ENCODE measurements at regions not wholly inside any gene's neighbourhood (a gene's known extent, or its start where the extent isn't known, plus 50 kb on each side); places are given as distances from the start of the nearest gene placed in this dataset.

DNA sequence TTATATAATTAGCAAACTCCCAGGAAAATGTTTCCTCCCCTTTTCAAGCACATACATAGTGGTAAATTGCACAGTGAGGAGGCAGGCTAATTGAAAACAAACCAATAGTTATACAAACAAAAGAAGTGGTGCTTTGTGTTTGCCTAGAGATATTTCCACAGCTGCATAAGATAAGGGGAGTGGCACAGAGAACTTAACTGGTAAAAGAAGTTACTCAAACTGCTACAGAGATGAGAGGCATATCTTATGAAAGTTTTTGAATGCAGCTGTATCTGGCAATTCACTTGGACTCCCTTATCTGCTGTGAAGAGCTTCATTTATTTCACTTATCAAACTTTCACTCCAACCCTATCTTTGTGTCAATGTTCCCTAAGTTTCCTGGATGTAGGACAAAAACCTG lies 361.2 kb upstream of the RBMY1B start:
- Mint-ChIP-seq H3K27me3 (no peaks in the 10 kb centered on the region), H3K36me3 (no peaks in the 10 kb centered on the region), H3K4me3 (no peak overlapping the region), H3K9me3 (ENCODE audit: low read depth) (no peaks in the 10 kb centered on the region), H3K4me1 (no peaks in the 10 kb centered on the region), H3K27ac (no peak overlapping the region)
- no peak for ATAC-seq
- CTCF ChIA-PET: interaction anchor here (0.6 kb wide), 1 partner anchor 25 kb away, joined by 3 read pairs; no protein-coding TSS in a partner anchor
- no peak for DNase-seq

DNA sequence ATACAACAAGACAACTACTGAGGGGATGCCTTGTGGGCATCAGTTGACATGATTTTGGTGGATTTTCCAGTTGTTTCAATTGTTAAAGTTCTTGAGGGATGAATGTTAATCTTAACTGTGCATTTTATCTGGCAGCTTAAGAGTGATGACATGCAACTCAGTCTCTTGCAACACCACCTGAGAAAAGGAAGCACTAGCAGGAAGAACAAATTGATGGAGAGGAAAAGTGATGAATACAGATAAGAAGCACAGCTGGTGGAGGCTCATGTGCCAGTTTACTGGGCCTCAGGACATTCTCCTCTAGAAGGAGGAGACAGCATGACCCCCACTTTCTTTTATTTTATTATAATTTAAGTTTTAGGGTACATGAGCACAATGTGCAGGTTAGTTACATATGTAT lies 341.3 kb upstream of the RBMY1B start:
- Mint-ChIP-seq H3K4me1 (no peaks in the 10 kb centered on the region), H3K36me3 (peaks cover 2% of the 10 kb centered on the region), H3K27ac (no peak overlapping the region), H3K27me3 (no peaks in the 10 kb centered on the region), H3K9me3 (ENCODE audit: low read depth) (peaks cover 2% of the 10 kb centered on the region), H3K4me3 (no peak overlapping the region)
- no peak for DNase-seq
- no peak for ATAC-seq
- CTCF ChIA-PET: no interaction called here

DNA sequence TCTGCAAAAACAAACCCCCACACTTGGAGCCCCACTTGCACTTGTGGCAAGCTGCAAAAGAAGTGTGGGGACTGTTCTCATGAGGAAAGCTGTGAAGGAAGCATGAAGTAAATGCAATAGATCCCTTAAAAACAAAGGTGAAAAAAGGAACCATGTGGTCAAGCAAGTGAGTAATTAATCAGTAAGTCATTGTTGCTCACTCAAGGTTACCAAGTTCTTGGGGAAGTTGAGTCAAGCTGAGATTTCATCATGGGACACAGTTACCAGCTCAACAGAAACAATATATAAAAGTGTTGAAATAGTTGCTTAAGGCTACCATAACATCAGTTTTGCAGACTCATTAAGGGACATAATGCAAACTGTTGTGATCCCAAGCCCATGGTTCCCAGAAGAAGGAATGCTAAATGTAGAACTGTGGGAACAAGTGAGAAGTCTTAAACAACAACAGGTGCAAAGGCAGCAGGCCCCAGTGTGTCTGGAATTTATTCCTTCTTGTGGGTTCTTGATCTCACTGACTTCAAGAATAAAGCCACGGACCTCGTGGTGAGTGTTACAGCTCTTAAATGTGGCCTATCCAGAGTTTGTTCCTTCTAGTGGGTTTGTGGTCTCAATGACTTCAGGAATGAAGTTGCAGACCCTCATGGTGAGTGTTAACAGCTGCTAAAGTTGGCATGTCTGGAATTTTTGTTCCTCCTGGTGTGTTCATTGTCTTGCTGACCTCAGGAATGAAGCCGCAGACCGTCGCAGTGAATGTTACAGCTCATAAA lies 336.3 kb upstream of the RBMY1B start:
- no peak for DNase-seq
- Mint-ChIP-seq H3K27me3 (no peaks in the 10 kb centered on the region), H3K36me3 (no peaks in the 10 kb centered on the region), H3K9me3 (ENCODE audit: low read depth) (no peaks in the 10 kb centered on the region), H3K27ac (no peak overlapping the region), H3K4me1 (no peaks in the 10 kb centered on the region), H3K4me3 (no peak overlapping the region)
- CTCF ChIA-PET: interaction anchor here (1.3 kb wide), 1 partner anchor 25 kb away, joined by 3 read pairs; no protein-coding TSS in a partner anchor
- ATAC-seq: no peak

DNA sequence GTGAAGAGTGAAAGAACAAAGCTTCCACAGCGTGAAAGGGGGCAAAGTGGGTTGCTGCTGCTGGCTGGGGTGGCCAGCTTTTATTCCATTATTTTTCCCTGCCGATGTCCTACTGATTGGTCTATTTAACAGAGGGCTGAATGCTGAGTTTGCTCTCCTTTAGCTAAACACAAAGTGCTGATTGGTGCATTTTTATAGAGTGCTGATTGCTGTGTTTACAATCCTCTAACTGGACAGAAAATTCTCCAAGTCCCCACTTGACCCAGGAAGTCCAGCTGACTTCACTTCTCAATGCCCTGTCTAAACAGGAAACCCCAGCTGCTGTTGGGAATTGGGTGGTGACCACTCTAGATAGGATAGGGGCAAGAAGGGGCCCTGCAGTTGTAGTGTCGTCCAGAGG lies 335.6 kb upstream of the RBMY1B start:
- Mint-ChIP-seq H3K4me1 (no peaks in the 10 kb centered on the region), H3K36me3 (no peaks in the 10 kb centered on the region), H3K27me3 (no peaks in the 10 kb centered on the region), H3K27ac (no peak overlapping the region), H3K9me3 (ENCODE audit: low read depth) (no peaks in the 10 kb centered on the region), H3K4me3 (no peak overlapping the region)
- DNase-seq: no peak
- CTCF ChIA-PET: interaction anchor here (1.3 kb wide), 1 partner anchor 26 kb away, joined by 3 read pairs; no protein-coding TSS in a partner anchor
- no peak for ATAC-seq

DNA sequence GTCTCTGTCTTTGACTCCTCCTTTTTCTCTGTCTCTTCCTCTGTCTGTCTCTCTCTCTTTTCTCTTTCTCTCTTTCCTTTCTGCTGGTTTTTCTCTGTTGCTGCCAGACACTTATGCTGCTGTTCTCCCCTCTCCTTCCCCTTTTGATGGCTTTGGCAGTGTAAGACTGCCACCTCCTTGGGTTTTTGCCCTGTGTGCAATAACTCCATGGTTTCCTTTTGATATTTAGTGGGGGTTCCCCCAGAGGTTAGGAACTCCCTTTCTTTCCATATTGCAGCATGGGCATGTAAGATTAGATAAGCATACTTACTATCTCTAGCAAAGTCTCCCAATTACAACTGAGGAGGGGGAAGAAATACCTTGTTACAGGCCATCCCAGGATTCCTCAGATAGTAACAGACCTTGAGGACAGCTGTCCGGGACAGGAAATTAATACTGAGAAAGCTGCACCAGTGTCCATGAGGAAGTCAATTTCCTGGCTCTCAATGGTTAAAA lies 333.8 kb upstream of the RBMY1B start:
- no peak overlapping the region for H3K27ac Mint-ChIP-seq

DNA sequence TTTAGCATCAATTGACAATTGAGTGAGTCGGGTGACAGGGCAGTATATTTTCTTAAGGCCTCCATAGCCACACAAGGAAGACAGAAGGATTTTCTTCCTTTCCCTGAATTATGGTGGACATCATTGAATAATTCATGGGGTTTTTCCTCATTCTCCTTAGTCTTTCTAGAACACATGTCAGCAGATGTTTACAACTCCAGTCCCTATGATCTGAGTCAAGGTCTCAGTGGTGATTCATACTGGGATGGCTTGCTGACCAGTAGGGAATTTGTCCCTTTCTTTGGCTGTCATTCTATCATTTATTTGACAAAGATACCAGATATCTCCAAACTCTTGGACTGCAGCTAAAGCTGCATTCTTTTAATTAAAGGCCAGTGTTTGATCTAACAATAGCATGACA lies 332.9 kb upstream of the RBMY1B start:
- Mint-ChIP-seq H3K4me1 (no peaks in the 10 kb centered on the region), H3K36me3 (no peaks in the 10 kb centered on the region), H3K9me3 (ENCODE audit: low read depth) (no peaks in the 10 kb centered on the region), H3K4me3 (no peak overlapping the region), H3K27me3 (no peaks in the 10 kb centered on the region), H3K27ac (no peak overlapping the region)
- CTCF ChIA-PET: no interaction called here
- no peak for ATAC-seq
- no peak for DNase-seq

More for the DNA sequence above, 333.8 kb upstream of the RBMY1B start:
- ATAC-seq: no peak
- Mint-ChIP-seq H3K4me3 (no peak overlapping the region), H3K4me1 (no peaks in the 10 kb centered on the region), H3K9me3 (ENCODE audit: low read depth) (no peaks in the 10 kb centered on the region), H3K27me3 (no peaks in the 10 kb centered on the region), H3K36me3 (no peaks in the 10 kb centered on the region)
- CTCF ChIA-PET: no interaction called here
- no peak for DNase-seq

DNA sequence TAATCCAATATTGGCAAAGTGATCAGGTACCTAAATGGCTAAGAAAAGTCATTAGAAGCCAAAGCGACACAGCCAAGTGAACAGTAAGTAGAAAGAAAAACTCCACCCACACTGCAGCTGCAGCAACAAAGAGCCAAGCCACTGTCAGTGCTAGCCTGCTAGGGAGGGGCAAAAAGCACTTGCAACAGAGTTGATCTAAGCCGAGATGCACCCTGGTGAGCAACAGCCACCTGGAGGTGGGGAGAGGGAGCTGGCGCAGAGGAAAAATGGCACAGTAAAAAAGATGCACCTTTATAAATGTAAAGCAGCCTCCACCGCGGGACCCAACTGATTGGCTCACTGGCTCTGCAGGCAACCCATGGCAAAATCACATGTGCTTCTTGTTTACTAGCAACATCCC lies 330.2 kb upstream of the RBMY1B start:
- H3K27ac Mint-ChIP-seq: no peak overlapping the region
- ATAC-seq: no peak
- peak; percentile 38 for DNase-seq
- H3K9me3 Mint-ChIP-seq (ENCODE audit: low read depth): no peaks in the 10 kb centered on the region
- peaks cover 2% of the 10 kb centered on the region for H3K4me1 Mint-ChIP-seq
- H3K27me3 Mint-ChIP-seq: no peaks in the 10 kb centered on the region
- H3K4me3 Mint-ChIP-seq: no peak overlapping the region
- CTCF ChIA-PET: no interaction called here
- no peaks in the 10 kb centered on the region for H3K36me3 Mint-ChIP-seq

DNA sequence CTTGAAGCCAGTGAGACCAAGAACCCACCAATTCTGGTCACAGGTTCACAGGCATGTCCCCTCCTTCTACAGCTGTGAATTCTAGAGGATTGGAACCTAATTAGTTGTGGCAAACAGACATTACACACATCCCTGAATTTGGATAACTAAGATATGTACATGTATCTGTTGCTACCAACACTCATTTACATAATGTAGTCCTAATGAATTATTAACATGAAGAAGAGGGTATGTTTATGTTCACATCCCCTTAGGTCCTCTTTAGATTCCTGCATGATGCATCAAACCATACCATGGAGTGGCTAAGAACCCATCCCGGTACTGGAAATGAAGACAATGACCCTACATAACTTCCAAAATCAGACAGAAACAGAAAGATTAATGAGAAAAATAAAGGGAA lies 326.9 kb upstream of the RBMY1B start:
- CTCF ChIA-PET: no interaction called here

DNA sequence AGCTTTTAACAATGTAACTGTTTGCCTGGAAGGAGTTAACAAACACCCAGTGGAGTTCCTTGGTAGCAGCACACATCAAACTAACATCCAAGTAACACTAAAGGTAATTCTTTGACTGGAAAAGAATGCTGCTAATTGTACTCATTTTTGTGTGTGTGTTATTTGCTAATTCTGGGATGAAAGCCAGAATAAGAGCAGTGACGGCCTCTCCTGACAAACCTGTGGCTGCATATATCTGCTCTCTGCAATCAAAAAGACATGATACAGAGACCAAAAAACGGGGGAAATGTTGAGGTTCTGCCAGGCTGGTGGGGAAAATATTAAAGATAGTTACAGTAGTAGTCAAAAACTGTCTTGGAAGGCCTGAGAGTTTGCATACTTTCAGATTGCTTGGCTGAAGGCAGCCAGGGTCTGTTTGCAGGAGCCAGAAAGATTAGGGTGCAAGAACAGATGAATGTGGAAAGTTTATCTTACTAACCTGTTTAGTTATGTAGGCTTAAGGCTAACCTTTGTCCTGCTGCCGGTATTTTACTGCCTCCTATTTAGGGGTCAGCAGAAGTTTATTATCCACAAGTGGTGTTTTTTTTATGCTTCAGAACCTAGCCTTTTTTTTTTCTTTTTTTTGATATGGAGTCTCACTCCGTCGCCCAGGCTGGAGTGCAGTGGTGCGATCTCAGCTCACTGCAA lies 325.6 kb upstream of the RBMY1B start:
- Mint-ChIP-seq H3K27me3 (no peaks in the 10 kb centered on the region), H3K4me3 (no peak overlapping the region), H3K4me1 (peaks cover 2% of the 10 kb centered on the region), H3K36me3 (no peaks in the 10 kb centered on the region), H3K9me3 (ENCODE audit: low read depth) (no peaks in the 10 kb centered on the region), H3K27ac (no peak overlapping the region)
- ATAC-seq: no peak
- CTCF ChIA-PET: no interaction called here
- no peak for DNase-seq

More for the DNA sequence above, 326.9 kb upstream of the RBMY1B start:
- no peaks in the 10 kb centered on the region for H3K36me3 Mint-ChIP-seq
- DNase-seq: no peak
- H3K4me1 Mint-ChIP-seq: peaks cover 2% of the 10 kb centered on the region
- no peak overlapping the region for H3K27ac Mint-ChIP-seq
- H3K4me3 Mint-ChIP-seq: no peak overlapping the region
- H3K27me3 Mint-ChIP-seq: no peaks in the 10 kb centered on the region
- H3K9me3 Mint-ChIP-seq (ENCODE audit: low read depth): no peaks in the 10 kb centered on the region
- no peak for ATAC-seq

DNA sequence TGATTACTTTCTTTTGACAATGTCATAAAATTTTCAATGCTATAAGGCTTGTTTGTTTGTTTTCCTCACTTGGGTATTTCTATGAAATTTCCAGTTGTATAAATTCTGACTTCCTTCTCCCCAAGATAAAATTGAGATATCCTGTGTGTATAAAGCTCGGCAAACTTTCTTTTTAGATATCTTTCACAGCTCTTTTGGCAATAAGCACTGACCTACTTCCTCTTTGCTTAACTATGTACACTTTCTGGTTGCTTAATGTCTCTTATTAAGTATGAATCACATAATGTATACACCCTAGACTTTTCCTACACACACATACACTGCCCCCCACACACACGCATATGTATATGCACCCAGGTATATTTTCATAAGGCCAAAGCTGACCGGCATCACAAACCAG lies 318.4 kb upstream of the RBMY1B start:
- no peak for DNase-seq
- Mint-ChIP-seq H3K4me3 (no peak overlapping the region), H3K9me3 (ENCODE audit: low read depth) (no peaks in the 10 kb centered on the region), H3K27me3 (no peaks in the 10 kb centered on the region), H3K36me3 (no peaks in the 10 kb centered on the region), H3K27ac (no peak overlapping the region), H3K4me1 (peaks cover 1% of the 10 kb centered on the region)
- no peak for ATAC-seq
- CTCF ChIA-PET: no interaction called here

DNA sequence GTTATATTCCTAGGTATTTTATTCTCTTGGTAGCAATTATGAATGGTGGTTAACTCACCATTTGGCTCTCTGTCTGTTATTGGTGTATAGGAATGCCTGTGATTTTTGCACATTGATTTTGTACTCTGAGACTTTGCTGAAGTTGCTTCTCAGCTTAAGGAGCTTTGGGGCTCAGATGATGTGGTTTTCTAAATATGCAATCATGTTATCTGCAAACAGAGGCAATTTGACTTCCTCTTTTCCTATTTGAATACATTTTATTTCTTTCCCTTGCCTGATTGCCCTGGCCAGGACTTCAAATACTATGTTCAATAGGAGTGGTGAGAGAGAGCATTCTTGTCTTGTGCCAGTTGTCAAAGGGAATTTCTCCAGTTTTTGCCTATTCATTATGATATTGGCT lies 310.9 kb upstream of the RBMY1B start:
- Mint-ChIP-seq H3K27ac (no peak overlapping the region), H3K36me3 (no peaks in the 10 kb centered on the region), H3K27me3 (no peaks in the 10 kb centered on the region), H3K9me3 (ENCODE audit: low read depth) (no peaks in the 10 kb centered on the region), H3K4me3 (no peak overlapping the region), H3K4me1 (peaks cover 1% of the 10 kb centered on the region)
- ATAC-seq: no peak
- CTCF ChIA-PET: no interaction called here
- no peak for DNase-seq

DNA sequence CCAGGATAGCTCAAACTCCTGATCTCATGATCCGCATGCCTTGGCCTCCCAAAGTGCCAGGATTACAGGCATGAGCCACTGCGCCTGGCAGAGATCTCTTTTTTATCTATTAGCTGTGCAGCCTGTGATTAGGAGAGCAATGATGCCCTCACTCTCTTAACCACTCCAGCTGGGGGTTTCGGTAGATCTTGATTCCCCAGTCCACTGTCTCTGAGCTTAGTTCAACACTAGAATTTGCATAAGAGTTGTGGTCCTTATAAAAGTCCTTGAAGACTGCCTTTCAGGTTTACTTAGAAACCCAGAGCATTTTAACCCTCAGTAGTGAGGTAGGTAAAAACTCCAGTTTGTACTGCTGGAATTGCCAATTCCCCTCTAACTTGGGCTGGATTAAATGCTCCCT lies 283.3 kb upstream of the RBMY1B start:
- Mint-ChIP-seq H3K27ac (no peak overlapping the region), H3K27me3 (no peaks in the 10 kb centered on the region), H3K9me3 (ENCODE audit: low read depth) (no peaks in the 10 kb centered on the region), H3K4me1 (no peaks in the 10 kb centered on the region), H3K4me3 (no peak overlapping the region), H3K36me3 (no peaks in the 10 kb centered on the region)
- CTCF ChIA-PET: no interaction called here
- DNase-seq: no peak
- no peak for ATAC-seq

DNA sequence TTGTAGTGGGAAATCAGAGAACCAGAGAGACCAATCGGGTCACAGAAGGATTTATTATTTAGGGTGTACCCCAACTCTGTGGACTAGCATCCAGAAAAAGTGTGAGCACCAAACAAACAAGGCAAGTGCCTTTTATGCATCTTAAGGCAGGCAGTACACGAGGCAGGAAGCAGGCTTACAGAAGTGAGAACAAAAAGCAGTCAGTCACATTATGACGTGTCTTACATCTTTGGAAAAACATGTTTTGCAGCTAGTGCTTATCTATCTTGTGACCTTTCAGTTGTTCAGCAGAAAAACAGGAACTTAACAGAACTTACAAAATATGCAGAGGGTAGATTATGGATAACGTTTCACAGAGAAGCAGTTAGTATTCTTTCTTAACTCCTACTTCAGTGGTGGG lies 270.9 kb upstream of the RBMY1B start:
- peaks cover 15% of the 10 kb centered on the region for H3K36me3 Mint-ChIP-seq
- CTCF ChIA-PET: no interaction called here
- peaks cover 23% of the 10 kb centered on the region for H3K4me1 Mint-ChIP-seq
- no peaks in the 10 kb centered on the region for H3K27me3 Mint-ChIP-seq
- DNase-seq: no peak
- no peak overlapping the region for H3K4me3 Mint-ChIP-seq
- H3K27ac Mint-ChIP-seq: peak overlapping the region; percentile 86
- peaks cover 5% of the 10 kb centered on the region for H3K9me3 Mint-ChIP-seq (ENCODE audit: low read depth)
- peak; percentile 83 for ATAC-seq

DNA sequence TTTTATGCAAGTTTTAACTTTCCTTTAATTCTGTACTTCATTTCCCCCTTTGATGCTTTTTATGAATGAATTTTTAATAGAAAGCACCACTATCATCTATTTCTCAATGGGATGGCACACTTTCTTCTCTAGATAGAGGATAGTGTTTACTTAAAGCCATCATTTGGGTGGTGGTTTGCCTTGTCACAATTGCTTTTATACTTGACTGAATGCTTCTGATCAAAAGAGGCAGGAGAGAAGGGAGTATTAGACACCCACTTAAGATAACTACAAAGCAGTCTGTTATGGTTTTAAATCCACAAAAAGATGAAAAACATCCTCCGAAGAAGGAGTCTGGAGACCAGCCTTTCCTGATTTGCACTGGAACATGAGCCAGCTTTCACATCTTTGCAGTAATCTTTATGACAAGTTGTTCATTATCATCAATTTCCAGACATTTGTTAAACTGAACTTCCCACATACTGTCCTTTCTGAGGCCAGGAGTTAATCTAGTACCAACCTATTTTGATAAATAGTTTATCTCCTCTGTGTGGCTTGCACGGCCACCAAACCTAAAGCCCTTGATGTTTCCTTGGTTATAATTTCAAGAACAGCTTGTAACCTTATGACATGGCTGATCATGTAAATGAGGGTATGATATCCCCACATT lies 270.4 kb upstream of the RBMY1B start:
- Mint-ChIP-seq H3K4me1 (peaks cover 23% of the 10 kb centered on the region), H3K9me3 (ENCODE audit: low read depth) (peaks cover 5% of the 10 kb centered on the region), H3K4me3 (no peak overlapping the region), H3K27me3 (no peaks in the 10 kb centered on the region), H3K27ac (peak overlapping the region; percentile 86), H3K36me3 (peaks cover 15% of the 10 kb centered on the region)
- no peak for ATAC-seq
- CTCF ChIA-PET: no interaction called here
- no peak for DNase-seq
